ENCODE measurements at regions not wholly inside any gene's neighbourhood (a gene's known extent, or its start where the extent isn't known, plus 50 kb on each side); places are given as distances from the start of the nearest gene placed in this dataset.

DNA sequence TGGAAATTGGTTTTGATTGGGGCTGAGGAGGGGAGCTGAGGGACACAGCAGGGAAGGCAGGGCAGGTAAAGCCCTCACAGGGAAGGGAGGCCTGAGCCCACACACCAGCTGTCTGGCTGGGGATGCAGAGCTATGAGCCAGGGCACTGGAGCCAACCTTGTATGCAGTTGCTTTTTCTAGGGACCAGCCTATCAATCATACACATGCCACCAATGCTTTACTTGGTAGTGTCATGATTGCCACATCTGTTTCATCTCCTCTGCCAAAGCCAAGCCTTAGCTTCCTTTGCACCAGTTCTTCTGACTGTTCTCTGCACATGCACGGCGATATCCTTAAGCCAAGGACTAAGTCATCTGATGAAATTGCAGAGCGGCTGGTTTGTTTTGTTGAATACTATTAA is 207.1 kb upstream of the PLET1 start:
- TF ChIP-seq, protein P1, sequence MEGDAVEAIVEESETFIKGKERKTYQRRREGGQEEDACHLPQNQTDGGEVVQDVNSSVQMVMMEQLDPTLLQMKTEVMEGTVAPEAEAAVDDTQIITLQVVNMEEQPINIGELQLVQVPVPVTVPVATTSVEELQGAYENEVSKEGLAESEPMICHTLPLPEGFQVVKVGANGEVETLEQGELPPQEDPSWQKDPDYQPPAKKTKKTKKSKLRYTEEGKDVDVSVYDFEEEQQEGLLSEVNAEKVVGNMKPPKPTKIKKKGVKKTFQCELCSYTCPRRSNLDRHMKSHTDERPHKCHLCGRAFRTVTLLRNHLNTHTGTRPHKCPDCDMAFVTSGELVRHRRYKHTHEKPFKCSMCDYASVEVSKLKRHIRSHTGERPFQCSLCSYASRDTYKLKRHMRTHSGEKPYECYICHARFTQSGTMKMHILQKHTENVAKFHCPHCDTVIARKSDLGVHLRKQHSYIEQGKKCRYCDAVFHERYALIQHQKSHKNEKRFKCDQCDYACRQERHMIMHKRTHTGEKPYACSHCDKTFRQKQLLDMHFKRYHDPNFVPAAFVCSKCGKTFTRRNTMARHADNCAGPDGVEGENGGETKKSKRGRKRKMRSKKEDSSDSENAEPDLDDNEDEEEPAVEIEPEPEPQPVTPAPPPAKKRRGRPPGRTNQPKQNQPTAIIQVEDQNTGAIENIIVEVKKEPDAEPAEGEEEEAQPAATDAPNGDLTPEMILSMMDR (IDR thresholded peaks at IDR 0.05; ENCODE audit: poor library complexity): no peak
- TF ChIP-seq EZH2 (IDR thresholded peaks at IDR 0.05; ENCODE audit: borderline replicate concordance): no peak

Data from hepatocyte (in vitro differentiated cells).